ENCODE measurements at regions not wholly inside any gene's neighbourhood (a gene's known extent, or its start where the extent isn't known, plus 50 kb on each side); places are given as distances from the start of the nearest gene placed in this dataset.

- WGBS (ENCODE audit: insufficient coverage) = 100% methylated on average over 3 of the region's 4 CpGs
- no peaks in the 10 kb centered on the region for H3K4me1 ChIP-seq (ENCODE audit: control extremely low read depth in 1 of 4, control insufficient read depth in 4 of 4, insufficient read depth in 4 of 4, low read length in 3 of 4)
- CTCF ChIA-PET = interaction anchor here (0.6 to 0.7 kb wide), 2 partner anchors 9 to 202 kb away, joined by 3 read pairs; no protein-coding TSS in a partner anchor
- H3K4me3 ChIP-seq (ENCODE audit: control insufficient read depth in 1 of 7, extremely low read depth in 1 of 7, insufficient read depth in 4 of 7, low read depth in 2 of 7, low read length in 6 of 7) = no peak overlapping the region
- H3K27me3 ChIP-seq (replicated peaks in 2 of 5; ENCODE audit: control insufficient read depth in 4 of 5, insufficient read depth in 5 of 5, low read length in 4 of 5) = peaks cover 0 to 20% (median 3%) of the 10 kb centered on the region in 5 experiments
- no peaks in the 10 kb centered on the region for H3K36me3 ChIP-seq (ENCODE audit: control insufficient read depth in 4 of 4, insufficient read depth in 4 of 4, low read length in 3 of 4)
- no peaks in the 10 kb centered on the region for H3K9me3 ChIP-seq (ENCODE audit: control extremely low read depth in 1 of 5, control insufficient read depth in 4 of 5, insufficient read depth in 2 of 5, low read depth in 1 of 5, low read length in 4 of 5)
- POLR2A ChIA-PET = no interaction called here
- H3K27ac ChIP-seq (ENCODE audit: insufficient read depth in 1 of 2, low read depth in 1 of 2, low read length in 2 of 2, poor library complexity in 1 of 2, severe bottlenecking in 2 of 2) = no peak overlapping the region
- DNase-seq = no peak
These were observed 143.8 kb downstream of the TPRA1 start for GRCh38 chr3:127446756-127447155.

GRCh38 chr3:127445581-127446343 is 144.8 kb downstream of the TPRA1 start:
- no peak overlapping the region for H3K27ac ChIP-seq (ENCODE audit: insufficient read depth in 1 of 2, low read depth in 1 of 2, low read length in 2 of 2, poor library complexity in 1 of 2, severe bottlenecking in 2 of 2)
- no peaks in the 10 kb centered on the region for H3K4me1 ChIP-seq (ENCODE audit: control extremely low read depth in 1 of 4, control insufficient read depth in 4 of 4, insufficient read depth in 4 of 4, low read length in 3 of 4)
- CTCF ChIA-PET = no interaction called here
- H3K9me3 ChIP-seq (ENCODE audit: control extremely low read depth in 1 of 5, control insufficient read depth in 4 of 5, insufficient read depth in 2 of 5, low read depth in 1 of 5, low read length in 4 of 5) = no peaks in the 10 kb centered on the region
- no peaks in the 10 kb centered on the region for H3K36me3 ChIP-seq (ENCODE audit: control insufficient read depth in 4 of 4, insufficient read depth in 4 of 4, low read length in 3 of 4)
- 91% methylated on average over 10 of the region's 14 CpGs for WGBS (ENCODE audit: insufficient coverage)
- POLR2A ChIA-PET = no interaction called here
- H3K4me3 ChIP-seq (ENCODE audit: control insufficient read depth in 1 of 7, extremely low read depth in 1 of 7, insufficient read depth in 4 of 7, low read depth in 2 of 7, low read length in 6 of 7) = no peak overlapping the region
- DNase-seq = no peak
- H3K27me3 ChIP-seq (replicated peaks in 2 of 5; ENCODE audit: control insufficient read depth in 4 of 5, insufficient read depth in 5 of 5, low read length in 4 of 5) = peaks cover 0 to 18% (median 3%) of the 10 kb centered on the region in 5 experiments

GRCh38 chr3:127444761-127445160 is 145.8 kb downstream of the TPRA1 start:
- no peaks in the 10 kb centered on the region for H3K4me1 ChIP-seq (ENCODE audit: control extremely low read depth in 1 of 4, control insufficient read depth in 4 of 4, insufficient read depth in 4 of 4, low read length in 3 of 4)
- no peak overlapping the region for H3K4me3 ChIP-seq (ENCODE audit: control insufficient read depth in 1 of 7, extremely low read depth in 1 of 7, insufficient read depth in 4 of 7, low read depth in 2 of 7, low read length in 6 of 7)
- WGBS (ENCODE audit: insufficient coverage) = 100% methylated on average over 2 of the region's 2 CpGs
- ChIA-PET POLR2A (no interaction called here), CTCF (interaction anchor here (1.2 to 2.2 kb wide), 2 partner anchors 9 to 11 kb away, joined by 3 to 4 read pairs; no protein-coding TSS in a partner anchor)
- H3K9me3 ChIP-seq (ENCODE audit: control extremely low read depth in 1 of 5, control insufficient read depth in 4 of 5, insufficient read depth in 2 of 5, low read depth in 1 of 5, low read length in 4 of 5) = no peaks in the 10 kb centered on the region
- H3K27me3 ChIP-seq (replicated peaks in 2 of 5; ENCODE audit: control insufficient read depth in 4 of 5, insufficient read depth in 5 of 5, low read length in 4 of 5) = peaks cover 0 to 14% (median 5%) of the 10 kb centered on the region in 5 experiments
- no peaks in the 10 kb centered on the region for H3K36me3 ChIP-seq (ENCODE audit: control insufficient read depth in 4 of 4, insufficient read depth in 4 of 4, low read length in 3 of 4)
- H3K27ac ChIP-seq (ENCODE audit: insufficient read depth in 1 of 2, low read depth in 1 of 2, low read length in 2 of 2, poor library complexity in 1 of 2, severe bottlenecking in 2 of 2) = no peak overlapping the region
- no peak for DNase-seq

DNA sequence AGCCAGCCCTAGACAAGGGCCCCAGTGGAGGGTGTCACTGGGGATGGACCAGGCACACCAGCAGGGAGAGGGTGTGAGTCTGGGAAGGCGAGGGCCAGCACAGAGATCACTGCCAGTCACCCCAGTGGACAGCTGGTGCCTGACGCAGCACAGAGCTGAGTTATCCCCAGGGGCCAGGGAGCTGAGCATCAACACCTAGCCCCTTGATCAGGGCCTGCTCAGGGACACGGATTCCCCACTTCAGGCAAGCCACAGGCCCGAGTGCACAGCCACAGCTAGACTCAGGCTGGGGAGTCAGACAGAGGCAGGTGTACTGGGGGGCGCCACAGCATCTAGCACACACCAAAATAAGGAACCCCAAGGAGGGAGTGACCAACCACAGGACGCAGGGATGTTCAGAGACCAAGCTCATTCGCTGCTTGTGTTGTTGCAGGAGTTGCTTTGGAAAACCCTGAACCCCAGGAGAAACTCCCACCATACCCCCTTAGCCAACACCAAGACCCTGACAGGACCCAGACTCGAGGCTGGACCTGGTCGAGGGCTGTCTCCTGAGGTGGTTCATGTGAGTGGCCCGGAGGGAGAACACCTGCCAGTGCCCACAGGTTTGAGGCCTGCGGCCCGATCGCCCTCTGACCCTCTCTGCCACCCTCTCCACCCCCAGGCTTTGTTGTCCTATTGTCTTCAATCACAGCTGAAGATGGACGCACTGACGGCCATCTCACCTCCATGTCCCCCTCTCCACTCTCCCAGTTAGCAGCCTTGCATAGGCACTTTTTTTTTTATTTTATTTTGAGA is 146.8 kb downstream of the TPRA1 start:
- H3K27ac ChIP-seq (ENCODE audit: insufficient read depth in 1 of 2, low read depth in 1 of 2, low read length in 2 of 2, poor library complexity in 1 of 2, severe bottlenecking in 2 of 2) = no peak overlapping the region
- H3K9me3 ChIP-seq (ENCODE audit: control extremely low read depth in 1 of 5, control insufficient read depth in 4 of 5, insufficient read depth in 2 of 5, low read depth in 1 of 5, low read length in 4 of 5) = no peaks in the 10 kb centered on the region
- POLR2A ChIA-PET = no interaction called here
- H3K4me3 ChIP-seq (ENCODE audit: control insufficient read depth in 1 of 7, extremely low read depth in 1 of 7, insufficient read depth in 4 of 7, low read depth in 2 of 7, low read length in 6 of 7) = no peak overlapping the region
- no peaks in the 10 kb centered on the region for H3K36me3 ChIP-seq (ENCODE audit: control insufficient read depth in 4 of 4, insufficient read depth in 4 of 4, low read length in 3 of 4)
- no peaks in the 10 kb centered on the region for H3K4me1 ChIP-seq (ENCODE audit: control extremely low read depth in 1 of 4, control insufficient read depth in 4 of 4, insufficient read depth in 4 of 4, low read length in 3 of 4)
- 100% methylated on average over 8 of the region's 15 CpGs for WGBS (ENCODE audit: insufficient coverage)
- DNase-seq = no peak
- CTCF ChIA-PET = interaction anchor here (1.2 to 2.2 kb wide), 2 partner anchors 10 to 12 kb away, joined by 3 to 4 read pairs; no protein-coding TSS in a partner anchor
- H3K27me3 ChIP-seq (replicated peaks in 2 of 5; ENCODE audit: control insufficient read depth in 4 of 5, insufficient read depth in 5 of 5, low read length in 4 of 5) = peaks cover 0 to 7% (median 5%) of the 10 kb centered on the region in 5 experiments

- 91% methylated on average over 4 of the region's 5 CpGs for WGBS (ENCODE audit: insufficient coverage)
- ChIA-PET CTCF (interaction anchor here (1.2 kb wide), 1 partner anchor 13 kb away, joined by 3 read pairs; no protein-coding TSS in a partner anchor), POLR2A (no interaction called here)
- Histone ChIP-seq H3K9me3 (ENCODE audit: control extremely low read depth in 1 of 5, control insufficient read depth in 4 of 5, insufficient read depth in 2 of 5, low read depth in 1 of 5, low read length in 4 of 5) (no peaks in the 10 kb centered on the region), H3K27ac (ENCODE audit: insufficient read depth in 1 of 2, low read depth in 1 of 2, low read length in 2 of 2, poor library complexity in 1 of 2, severe bottlenecking in 2 of 2) (no peak overlapping the region), H3K27me3 (replicated peaks in 2 of 5; ENCODE audit: control insufficient read depth in 4 of 5, insufficient read depth in 5 of 5, low read length in 4 of 5) (peaks cover 0 to 8% (median 3%) of the 10 kb centered on the region in 5 experiments), H3K4me1 (ENCODE audit: control extremely low read depth in 1 of 4, control insufficient read depth in 4 of 4, insufficient read depth in 4 of 4, low read length in 3 of 4) (no peaks in the 10 kb centered on the region), H3K36me3 (ENCODE audit: control insufficient read depth in 4 of 4, insufficient read depth in 4 of 4, low read length in 3 of 4) (no peaks in the 10 kb centered on the region), H3K4me3 (ENCODE audit: control insufficient read depth in 1 of 7, extremely low read depth in 1 of 7, insufficient read depth in 4 of 7, low read depth in 2 of 7, low read length in 6 of 7) (no peak overlapping the region)
- no peak for DNase-seq
These were observed 148.0 kb downstream of the TPRA1 start for GRCh38 chr3:127442506-127442905.

- ChIA-PET POLR2A (no interaction called here), CTCF (interaction anchor here (1.2 kb wide), 1 partner anchor 14 kb away, joined by 3 read pairs; no protein-coding TSS in a partner anchor)
- Histone ChIP-seq H3K36me3 (ENCODE audit: control insufficient read depth in 4 of 4, insufficient read depth in 4 of 4, low read length in 3 of 4) (no peaks in the 10 kb centered on the region), H3K9me3 (ENCODE audit: control extremely low read depth in 1 of 5, control insufficient read depth in 4 of 5, insufficient read depth in 2 of 5, low read depth in 1 of 5, low read length in 4 of 5) (no peaks in the 10 kb centered on the region), H3K4me1 (ENCODE audit: control extremely low read depth in 1 of 4, control insufficient read depth in 4 of 4, insufficient read depth in 4 of 4, low read length in 3 of 4) (no peaks in the 10 kb centered on the region), H3K27me3 (replicated peaks in 2 of 5; ENCODE audit: control insufficient read depth in 4 of 5, insufficient read depth in 5 of 5, low read length in 4 of 5) (peaks cover 0 to 8% (median 4%) of the 10 kb centered on the region in 5 experiments), H3K4me3 (ENCODE audit: control insufficient read depth in 1 of 7, extremely low read depth in 1 of 7, insufficient read depth in 4 of 7, low read depth in 2 of 7, low read length in 6 of 7) (no peak overlapping the region), H3K27ac (ENCODE audit: insufficient read depth in 1 of 2, low read depth in 1 of 2, low read length in 2 of 2, poor library complexity in 1 of 2, severe bottlenecking in 2 of 2) (no peak overlapping the region)
- 84% methylated on average over 7 of the region's 9 CpGs for WGBS (ENCODE audit: insufficient coverage)
- DNase-seq = no peak
These were observed 148.8 kb downstream of the TPRA1 start for GRCh38 chr3:127441764-127442163.

DNA sequence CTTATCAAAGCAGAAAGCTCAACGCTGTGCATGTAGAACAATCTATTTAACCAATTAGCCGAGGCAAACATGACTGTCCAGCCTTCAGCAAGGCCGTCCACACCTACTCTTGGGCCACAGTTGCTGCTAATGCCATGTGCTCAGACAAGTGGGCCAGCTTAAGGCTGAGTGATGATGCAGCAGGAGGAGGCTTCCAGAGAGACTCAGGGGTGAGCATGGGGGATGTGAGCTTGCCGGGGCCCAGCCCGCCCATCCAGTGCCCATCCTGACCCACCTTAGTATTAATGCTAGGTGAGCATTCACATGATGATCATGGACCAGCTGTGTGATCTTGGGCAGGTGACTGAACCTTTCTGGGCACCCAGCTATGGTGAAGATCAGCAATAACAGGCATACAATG is 150.1 kb downstream of the TPRA1 start:
- Histone ChIP-seq H3K9me3 (ENCODE audit: control extremely low read depth in 1 of 5, control insufficient read depth in 4 of 5, insufficient read depth in 2 of 5, low read depth in 1 of 5, low read length in 4 of 5) (no peaks in the 10 kb centered on the region), H3K4me1 (ENCODE audit: control extremely low read depth in 1 of 4, control insufficient read depth in 4 of 4, insufficient read depth in 4 of 4, low read length in 3 of 4) (no peaks in the 10 kb centered on the region), H3K27me3 (replicated peaks in 2 of 5; ENCODE audit: control insufficient read depth in 4 of 5, insufficient read depth in 5 of 5, low read length in 4 of 5) (peaks cover 0 to 10% (median 7%) of the 10 kb centered on the region in 5 experiments), H3K4me3 (ENCODE audit: control insufficient read depth in 1 of 7, extremely low read depth in 1 of 7, insufficient read depth in 4 of 7, low read depth in 2 of 7, low read length in 6 of 7) (no peak overlapping the region), H3K27ac (ENCODE audit: insufficient read depth in 1 of 2, low read depth in 1 of 2, low read length in 2 of 2, poor library complexity in 1 of 2, severe bottlenecking in 2 of 2) (no peak overlapping the region), H3K36me3 (ENCODE audit: control insufficient read depth in 4 of 4, insufficient read depth in 4 of 4, low read length in 3 of 4) (no peaks in the 10 kb centered on the region)
- DNase-seq = no peak
- POLR2A ChIA-PET = no interaction called here
- CTCF ChIA-PET = interaction anchor here (0.9 kb wide), 1 partner anchor 106 kb away, joined by 3 read pairs; no protein-coding TSS in a partner anchor
- 100% methylated on average over 4 of the region's 5 CpGs for WGBS (ENCODE audit: insufficient coverage)

All from common myeloid progenitor, CD34-positive (primary cell).